ENCODE measurements at regions not wholly inside any gene's neighbourhood (a gene's known extent, or its start where the extent isn't known, plus 50 kb on each side); places are given as distances from the start of the nearest gene placed in this dataset.

DNA sequence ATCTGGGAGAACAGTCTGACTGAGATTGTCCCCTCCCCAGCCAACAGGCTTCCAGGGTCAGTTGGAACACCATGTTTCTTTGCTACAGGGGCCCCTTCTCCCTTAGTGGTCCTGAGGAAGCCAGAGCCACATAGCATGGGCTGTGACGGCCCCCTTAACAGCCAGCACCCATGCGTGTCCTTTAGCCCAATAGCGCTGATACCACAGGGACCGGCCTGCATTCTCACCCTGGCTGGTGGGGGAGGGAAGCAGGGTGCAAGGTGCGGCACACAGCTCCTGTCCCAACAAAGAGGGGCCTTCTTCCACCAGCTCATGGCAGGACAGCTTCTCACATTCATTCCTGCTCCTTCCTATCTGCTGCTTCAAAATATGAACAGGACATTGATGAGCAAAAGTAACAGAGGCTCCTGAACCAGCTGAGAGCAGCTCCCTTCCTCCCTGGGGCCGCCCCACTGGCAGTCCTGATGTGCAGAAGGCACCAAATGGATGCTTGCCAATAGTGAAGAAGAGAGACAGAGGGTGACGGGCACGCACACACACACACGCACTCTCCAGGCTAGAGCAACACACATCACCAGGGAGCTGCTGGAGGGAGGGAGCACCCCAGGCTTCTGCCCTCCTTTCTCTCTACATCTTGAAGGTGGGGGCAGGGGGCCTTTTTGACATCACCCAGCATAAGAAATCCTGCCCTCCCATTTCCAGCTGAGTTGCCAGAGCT lies 99.4 kb downstream of the CRYAA start:
- TF ChIP-seq CTCF (IDR thresholded peaks at IDR 0.05; ENCODE audit: insufficient read depth, low read depth, low read length, missing control alignments): no peak
- no peak overlapping the region for H3K4me3 ChIP-seq (ENCODE audit: low read depth, low read length)
- DNase-seq (ENCODE audit: low read depth): no peak

- no peak for DNase-seq (ENCODE audit: low read depth)
- no peak overlapping the region for H3K4me3 ChIP-seq (ENCODE audit: low read depth, low read length)
- TF ChIP-seq CTCF (IDR thresholded peaks at IDR 0.05; ENCODE audit: insufficient read depth, low read depth, low read length, missing control alignments): no peak
Measured at GRCh38 chr21:43267391-43268085, 98.7 kb downstream of the CRYAA start.

DNA sequence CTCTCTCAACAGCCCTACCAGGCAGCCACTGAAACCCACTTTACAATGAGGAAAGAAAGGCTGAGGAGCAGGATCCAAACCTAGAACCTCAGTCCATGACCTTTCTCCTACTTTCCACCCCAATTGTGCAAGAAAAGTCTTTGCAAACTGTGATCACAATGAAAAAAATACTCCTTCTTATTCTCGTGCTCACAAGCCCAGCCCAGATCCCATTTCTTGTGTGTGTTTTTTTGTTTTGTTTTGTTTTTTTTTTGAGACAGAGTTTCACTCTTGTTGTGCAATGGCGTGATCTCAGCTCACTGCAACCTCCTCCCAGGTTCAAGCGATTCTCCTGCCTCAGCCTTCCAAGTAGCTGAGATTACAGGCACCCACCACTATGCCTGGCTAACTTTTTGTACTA lies 97.7 kb downstream of the CRYAA start:
- no peak overlapping the region for H3K4me3 ChIP-seq (ENCODE audit: low read depth, low read length)
- DNase-seq (ENCODE audit: low read depth): no peak
- TF ChIP-seq CTCF (IDR thresholded peaks at IDR 0.05; ENCODE audit: insufficient read depth, low read depth, low read length, missing control alignments): no peak

DNA sequence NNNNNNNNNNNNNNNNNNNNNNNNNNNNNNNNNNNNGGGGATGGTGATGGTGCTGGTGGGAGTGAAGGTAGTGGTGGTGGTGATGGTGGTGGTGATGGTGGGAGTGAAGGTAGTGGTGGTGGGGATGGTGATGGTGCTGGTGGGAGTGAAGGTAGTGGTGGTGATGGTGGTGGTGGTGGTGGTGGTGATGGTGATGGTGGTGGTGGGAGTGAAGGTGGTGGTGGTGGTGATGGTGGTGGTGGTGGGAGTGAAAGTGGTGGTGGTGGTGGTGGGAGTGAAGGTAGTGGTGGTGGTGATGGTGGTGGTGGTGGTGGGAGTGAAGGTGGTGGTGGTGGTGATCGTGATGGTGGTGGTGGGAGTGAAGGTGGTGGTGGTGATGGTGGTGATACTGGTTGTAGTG lies 93.6 kb downstream of the CRYAA start:
- no peak overlapping the region for H3K4me3 ChIP-seq (ENCODE audit: low read depth, low read length)
- no peak for DNase-seq (ENCODE audit: low read depth)
- TF ChIP-seq CTCF (IDR thresholded peaks at IDR 0.05; ENCODE audit: insufficient read depth, low read depth, low read length, missing control alignments): no peak
